Esophagus muscularis mucosa (tissue), 4 donors: ENCODE measurements at regions not wholly inside any gene's neighbourhood (a gene's known extent, or its start where the extent isn't known, plus 50 kb on each side); places are given as distances from the start of the nearest gene placed in this dataset.

Experiments used
- EP300 ChIP-seq: sonication (generic); formaldehyde crosslinking; IDR thresholded peaks from one replicate; pipeline ENCODE4 v1.6.1; 2017; ENCODE audit warnings: antibody characterized with exemption
- POLR2A ChIP-seq: fragments of 450-650 bp; IDR thresholded peaks from one replicate; pipeline ENCODE4 v1.6.1; 2017; ENCODE audit warnings: antibody characterized with exemption, moderate library complexity, mild to moderate bottlenecking, low read depth
- POLR2AphosphoS5 ChIP-seq, 2 donors: sonication (generic); formaldehyde crosslinking; IDR thresholded peaks; one replicate each; pipeline ENCODE4 v1.6.1; 2017; ENCODE audit warnings: antibody characterized with exemption in 2 of 2
- TF ChIP-seq, protein P1 (sequence below), 3 experiments: fragments of 200-600 bp in 2 of 3; fragments of 450-650 bp in 1 of 3; sonication (generic) in 2 of 3; IDR thresholded peaks; one replicate each; pipeline ENCODE4 v1.5.1; 2017 to 2019; ENCODE audit warnings: antibody characterized with exemption in 3 of 3, mild to moderate bottlenecking in 2 of 3, moderate library complexity in 1 of 3

DNA sequence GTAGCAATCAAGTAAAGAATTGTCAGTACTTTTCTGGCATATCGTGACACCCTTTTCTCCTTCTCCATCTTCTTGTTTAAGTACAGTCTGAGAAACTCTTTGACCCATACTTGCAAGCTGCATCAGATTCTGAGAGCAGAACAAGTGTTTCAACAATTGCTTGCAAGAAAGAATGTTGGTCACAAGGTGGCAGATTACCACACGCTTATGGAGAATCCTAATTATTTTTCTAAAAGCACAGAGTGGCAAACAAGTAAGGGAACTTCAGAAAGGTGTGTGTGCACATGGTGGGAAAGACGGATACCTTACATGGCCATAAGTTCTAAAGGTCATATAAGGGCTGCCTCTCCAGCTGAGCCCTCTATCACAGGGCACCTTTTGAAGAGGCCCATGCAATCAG, 136.4 kb upstream of the FGF13 start:
- TF ChIP-seq, protein P1, sequence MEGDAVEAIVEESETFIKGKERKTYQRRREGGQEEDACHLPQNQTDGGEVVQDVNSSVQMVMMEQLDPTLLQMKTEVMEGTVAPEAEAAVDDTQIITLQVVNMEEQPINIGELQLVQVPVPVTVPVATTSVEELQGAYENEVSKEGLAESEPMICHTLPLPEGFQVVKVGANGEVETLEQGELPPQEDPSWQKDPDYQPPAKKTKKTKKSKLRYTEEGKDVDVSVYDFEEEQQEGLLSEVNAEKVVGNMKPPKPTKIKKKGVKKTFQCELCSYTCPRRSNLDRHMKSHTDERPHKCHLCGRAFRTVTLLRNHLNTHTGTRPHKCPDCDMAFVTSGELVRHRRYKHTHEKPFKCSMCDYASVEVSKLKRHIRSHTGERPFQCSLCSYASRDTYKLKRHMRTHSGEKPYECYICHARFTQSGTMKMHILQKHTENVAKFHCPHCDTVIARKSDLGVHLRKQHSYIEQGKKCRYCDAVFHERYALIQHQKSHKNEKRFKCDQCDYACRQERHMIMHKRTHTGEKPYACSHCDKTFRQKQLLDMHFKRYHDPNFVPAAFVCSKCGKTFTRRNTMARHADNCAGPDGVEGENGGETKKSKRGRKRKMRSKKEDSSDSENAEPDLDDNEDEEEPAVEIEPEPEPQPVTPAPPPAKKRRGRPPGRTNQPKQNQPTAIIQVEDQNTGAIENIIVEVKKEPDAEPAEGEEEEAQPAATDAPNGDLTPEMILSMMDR (IDR thresholded peaks at IDR 0.05), result peak in 1 of 3 experiments; percentile 6
- TF ChIP-seq POLR2A (no peak), EP300 (no peak), POLR2AphosphoS5 (IDR thresholded peaks at IDR 0.05) (no peak)
